ENCODE measurements at regions not wholly inside any gene's neighbourhood (a gene's known extent, or its start where the extent isn't known, plus 50 kb on each side); places are given as distances from the start of the nearest gene placed in this dataset.

GRCh38 chr4:147349193-147349592 lies 131.7 kb upstream of the EDNRA start:
- Histone ChIP-seq H3K79me2 (no peaks in the 10 kb centered on the region), H3K4me3 (no peak overlapping the region), H3K9me2 (replicated peaks; ENCODE audit: insufficient read depth) (no peaks in the 10 kb centered on the region), H3K27me3 (no peaks in the 10 kb centered on the region), H3K4me1 (ENCODE audit: insufficient read depth) (no peaks in the 10 kb centered on the region), H3K4me2 (no peak overlapping the region), H2AFZ (no peak overlapping the region), H3K36me3 (replicated peaks; ENCODE audit: insufficient read depth, low read depth) (no peaks in the 10 kb centered on the region), H3K9me3 (ENCODE audit: low read depth) (no peaks in the 10 kb centered on the region), H3K27ac (no peak overlapping the region), H4K20me1 (ENCODE audit: insufficient read depth, poor library complexity, severe bottlenecking) (no peaks in the 10 kb centered on the region)
- no peak for TF ChIP-seq EZH2 (IDR thresholded peaks at IDR 0.05; ENCODE audit: borderline replicate concordance)
- TF ChIP-seq EZH2phosphoT487 (IDR thresholded peaks at IDR 0.05; ENCODE audit: low read depth, severe bottlenecking, unreplicated experiment), result no peak
- TF ChIP-seq CTCF (IDR thresholded peaks at IDR 0.05; ENCODE audit: poor library complexity), result no peak
- no peak for DNase-seq (ENCODE audit: low spot score)
- WGBS (ENCODE audit: low lambda C conversion rate, missing lambda C conversion rate), result 75% methylated on average over 3 of the region's 3 CpGs

- WGBS (ENCODE audit: low lambda C conversion rate, missing lambda C conversion rate), result 92% methylated on average over 5 of the region's 5 CpGs
- Histone ChIP-seq H3K79me2 (no peaks in the 10 kb centered on the region), H3K27ac (no peak overlapping the region), H3K4me2 (no peak overlapping the region), H3K36me3 (replicated peaks; ENCODE audit: insufficient read depth, low read depth) (no peaks in the 10 kb centered on the region), H3K9me2 (replicated peaks; ENCODE audit: insufficient read depth) (no peaks in the 10 kb centered on the region), H3K27me3 (no peaks in the 10 kb centered on the region), H3K4me1 (ENCODE audit: insufficient read depth) (peaks cover 7% of the 10 kb centered on the region), H3K9me3 (ENCODE audit: low read depth) (no peaks in the 10 kb centered on the region), H2AFZ (no peak overlapping the region), H3K4me3 (no peak overlapping the region), H4K20me1 (ENCODE audit: insufficient read depth, poor library complexity, severe bottlenecking) (no peaks in the 10 kb centered on the region)
- no peak for TF ChIP-seq EZH2 (IDR thresholded peaks at IDR 0.05; ENCODE audit: borderline replicate concordance)
- no peak for TF ChIP-seq EZH2phosphoT487 (IDR thresholded peaks at IDR 0.05; ENCODE audit: low read depth, severe bottlenecking, unreplicated experiment)
- no peak for TF ChIP-seq CTCF (IDR thresholded peaks at IDR 0.05; ENCODE audit: poor library complexity)
- no peak for DNase-seq (ENCODE audit: low spot score)
Measured at GRCh38 chr4:147351083-147351787, 129.7 kb upstream of the EDNRA start.

- Histone ChIP-seq H3K27ac (peak overlapping the region; percentile 22), H2AFZ (no peak overlapping the region), H3K79me2 (no peaks in the 10 kb centered on the region), H3K9me2 (replicated peaks; ENCODE audit: insufficient read depth) (no peaks in the 10 kb centered on the region), H3K4me2 (no peak overlapping the region), H4K20me1 (ENCODE audit: insufficient read depth, poor library complexity, severe bottlenecking) (no peaks in the 10 kb centered on the region), H3K27me3 (no peaks in the 10 kb centered on the region), H3K4me1 (ENCODE audit: insufficient read depth) (peaks cover 7% of the 10 kb centered on the region), H3K36me3 (replicated peaks; ENCODE audit: insufficient read depth, low read depth) (no peaks in the 10 kb centered on the region), H3K4me3 (no peak overlapping the region), H3K9me3 (ENCODE audit: low read depth) (no peaks in the 10 kb centered on the region)
- 78% methylated on average over 1 of the region's 1 CpG for WGBS (ENCODE audit: low lambda C conversion rate, missing lambda C conversion rate)
- no peak for TF ChIP-seq CTCF (IDR thresholded peaks at IDR 0.05; ENCODE audit: poor library complexity)
- no peak for TF ChIP-seq EZH2phosphoT487 (IDR thresholded peaks at IDR 0.05; ENCODE audit: low read depth, severe bottlenecking, unreplicated experiment)
- no peak for TF ChIP-seq EZH2 (IDR thresholded peaks at IDR 0.05; ENCODE audit: borderline replicate concordance)
- no peak for DNase-seq (ENCODE audit: low spot score)
Measured at GRCh38 chr4:147354237-147354636, 126.7 kb upstream of the EDNRA start.
